HG03196 (cell line): ENCODE measurements at regions not wholly inside any gene's neighbourhood (a gene's known extent, or its start where the extent isn't known, plus 50 kb on each side); places are given as distances from the start of the nearest gene placed in this dataset.

Experiments used
- ATAC-seq: cut with Tn5 transposase; IDR thresholded peaks from one replicate; pipeline ENCODE4 v1.9.1; 2021; ENCODE audit not compliant: unreplicated experiment

DNA sequence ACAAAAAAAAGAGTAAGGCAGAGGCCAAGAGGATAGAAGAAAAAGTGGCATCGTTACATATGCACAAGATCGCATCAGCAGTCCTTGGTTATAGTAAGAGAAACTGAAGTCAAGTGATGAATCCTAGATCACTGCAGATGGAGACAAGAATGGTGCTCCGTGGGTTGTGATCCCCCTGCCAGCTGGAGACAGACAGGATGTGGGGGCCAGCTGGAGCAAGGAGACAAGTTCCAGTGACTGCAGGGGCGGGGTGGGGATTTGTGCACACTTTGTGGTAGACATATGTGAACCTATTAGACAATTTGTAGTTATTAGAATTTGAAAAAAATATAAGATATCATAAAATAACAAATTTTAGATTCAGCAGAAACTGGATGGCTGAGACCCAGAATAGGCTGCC is 697.9 kb upstream of the ADAMTS16 start:
- no peak for ATAC-seq

DNA sequence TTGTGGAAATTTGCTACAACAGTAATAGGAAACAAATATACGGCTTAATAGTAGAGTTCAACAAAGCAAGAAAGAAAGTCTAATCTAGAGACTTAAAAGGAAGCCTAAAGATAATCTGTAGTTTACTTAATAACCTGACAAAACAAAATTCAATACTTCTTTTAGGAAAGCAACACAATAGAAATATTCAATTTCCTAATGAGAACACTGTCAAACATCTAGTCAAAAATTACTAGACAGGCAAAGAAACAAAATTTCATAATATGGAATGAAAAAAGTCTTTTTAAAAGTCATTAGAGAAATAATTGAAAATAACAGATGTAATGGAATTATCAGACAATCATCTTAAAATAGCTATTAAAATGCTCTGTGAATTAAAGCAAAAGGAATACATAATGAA is 692.5 kb upstream of the ADAMTS16 start:
- no peak for ATAC-seq

DNA sequence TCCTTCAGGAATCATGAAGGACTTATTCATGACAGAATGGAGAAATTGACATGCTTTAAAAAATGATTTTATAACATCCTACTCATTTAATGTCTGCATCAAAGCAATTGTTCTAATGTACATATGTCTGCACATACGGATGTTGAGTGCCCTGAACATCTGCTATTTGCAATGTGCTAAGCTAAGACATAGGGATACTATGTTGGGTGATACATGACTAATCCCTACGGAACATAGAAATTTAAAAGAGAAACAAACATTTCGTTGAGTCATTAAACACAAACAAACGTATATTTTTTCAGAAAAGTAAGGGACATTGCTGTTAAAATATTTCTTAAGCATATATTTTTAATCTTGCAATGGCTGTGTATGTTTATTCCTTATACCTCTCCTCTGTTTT is 686.5 kb upstream of the ADAMTS16 start:
- ATAC-seq: no peak

DNA sequence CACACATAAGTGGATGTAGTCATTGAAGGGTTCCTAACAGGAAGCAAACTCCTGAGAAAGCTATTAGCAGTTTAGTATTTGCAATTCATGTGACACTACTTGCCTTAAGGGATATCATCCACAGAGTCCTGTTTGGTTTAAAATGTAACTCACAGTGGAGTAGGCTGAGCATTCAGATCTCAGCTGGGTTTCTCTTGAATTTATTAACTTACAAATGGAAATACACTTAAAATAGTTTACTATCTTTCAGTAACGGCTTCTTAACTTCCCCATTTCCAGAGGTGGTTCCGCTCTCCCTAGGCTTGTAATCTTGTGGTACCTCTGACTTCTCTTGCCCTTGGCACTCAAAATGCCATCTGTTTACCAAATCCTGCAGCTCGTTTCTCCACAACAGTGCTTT is 660.7 kb upstream of the ADAMTS16 start:
- no peak for ATAC-seq

DNA sequence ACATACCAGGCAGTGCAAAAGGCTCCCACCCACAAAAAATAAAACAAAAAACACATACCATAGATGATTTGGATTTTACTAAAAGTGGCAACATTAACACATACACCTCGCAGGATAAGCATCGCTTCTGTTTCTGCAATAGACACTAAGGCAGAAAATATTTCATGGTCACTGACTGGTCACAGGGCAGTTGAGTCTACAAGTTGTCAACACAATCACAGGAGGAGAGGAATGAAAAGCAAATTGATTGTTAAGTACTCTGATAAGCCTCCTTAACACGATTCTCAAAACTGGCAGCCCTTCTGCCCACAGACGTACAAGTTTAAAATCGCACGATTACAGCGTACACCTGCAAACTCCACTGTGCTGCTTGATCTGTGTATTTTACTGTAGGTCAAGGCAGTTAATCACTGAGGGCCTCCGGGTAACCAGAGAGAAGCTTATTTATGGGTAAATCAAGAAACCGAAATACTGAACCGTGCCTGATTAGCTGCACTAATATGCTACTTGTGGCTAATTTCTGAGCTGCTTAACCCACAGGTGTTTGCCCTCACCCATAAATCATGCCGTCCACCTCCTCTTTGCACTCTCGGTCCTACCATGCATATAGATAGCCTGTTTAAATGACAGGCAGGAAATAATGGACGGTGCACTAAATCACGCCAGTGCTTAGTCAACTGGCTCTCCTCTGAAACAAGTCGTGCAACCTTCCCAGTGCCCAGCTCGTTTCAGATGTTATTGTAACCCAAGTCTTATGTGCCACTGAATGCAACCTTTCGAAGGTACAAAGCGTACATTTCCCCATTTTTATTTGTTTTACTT is 659.4 kb upstream of the ADAMTS16 start:
- ATAC-seq: no peak

DNA sequence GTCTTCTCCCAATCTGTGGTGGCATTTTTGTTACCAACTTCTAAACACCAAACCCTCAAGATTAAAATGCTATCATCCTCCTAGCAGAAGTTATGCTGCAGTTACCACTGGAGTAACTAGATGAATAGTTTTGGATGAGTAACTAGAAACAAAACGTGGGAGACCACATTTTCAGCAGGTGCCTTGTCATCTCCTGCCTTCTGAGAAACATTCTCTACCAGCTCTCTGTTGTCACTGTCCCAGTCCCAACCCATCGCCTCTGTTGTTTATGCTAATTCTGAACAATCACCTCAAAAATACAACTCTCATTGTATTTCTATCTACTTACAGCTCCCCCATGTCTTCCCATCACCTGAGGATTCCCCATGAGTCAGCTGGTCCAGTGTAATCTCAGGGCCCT is 652.5 kb upstream of the ADAMTS16 start:
- ATAC-seq: no peak

DNA sequence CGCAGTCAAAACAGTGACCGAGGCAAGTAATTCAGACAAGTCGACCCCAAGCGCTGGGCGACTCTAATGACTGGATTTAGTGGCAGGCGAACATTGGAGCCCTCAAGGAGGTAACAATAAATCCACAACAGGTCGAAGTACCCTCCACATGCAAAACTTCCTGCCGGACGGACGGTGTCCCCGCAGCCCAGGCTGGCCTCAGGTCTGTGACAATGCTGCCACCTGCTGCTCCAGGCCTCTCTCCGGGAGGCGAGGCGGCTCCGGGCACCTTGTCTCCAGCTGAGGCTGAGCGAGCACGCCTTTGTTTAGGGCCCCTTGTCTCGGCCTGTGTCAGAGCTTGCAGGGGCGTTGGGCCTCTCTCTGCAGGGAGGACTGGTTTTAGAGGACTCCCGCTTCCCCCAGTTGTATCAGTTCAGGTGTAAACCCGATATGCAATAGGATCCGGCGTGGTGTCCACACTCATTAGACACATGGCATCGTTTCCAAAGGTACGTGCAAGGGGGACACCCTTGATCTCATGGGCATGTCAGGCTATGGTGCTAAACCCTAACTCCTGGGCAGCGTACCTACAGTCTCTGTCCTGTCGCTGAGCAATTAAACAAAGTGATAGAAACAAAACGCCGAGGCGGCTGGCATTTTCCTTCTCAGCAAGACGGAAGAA is 628.0 kb upstream of the ADAMTS16 start:
- no peak for ATAC-seq

DNA sequence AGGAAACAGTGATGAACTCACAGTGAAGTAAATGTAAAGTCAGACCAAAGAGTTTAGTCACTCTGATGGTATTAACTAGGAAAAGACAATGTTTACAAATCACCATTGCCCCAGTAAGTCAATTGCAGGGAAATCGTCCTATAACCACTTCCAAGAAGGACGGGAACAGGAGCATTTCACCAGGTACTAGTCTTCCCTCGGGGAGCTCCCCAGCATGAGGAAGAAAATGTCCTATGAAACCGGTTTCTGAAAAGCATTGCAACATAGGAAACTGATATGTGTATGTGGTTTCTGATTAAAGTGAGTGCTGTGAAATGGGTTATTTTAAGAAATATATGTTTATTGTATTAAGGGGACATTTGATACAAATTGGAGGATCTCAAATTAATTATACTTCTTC is 626.7 kb upstream of the ADAMTS16 start:
- ATAC-seq: no peak

DNA sequence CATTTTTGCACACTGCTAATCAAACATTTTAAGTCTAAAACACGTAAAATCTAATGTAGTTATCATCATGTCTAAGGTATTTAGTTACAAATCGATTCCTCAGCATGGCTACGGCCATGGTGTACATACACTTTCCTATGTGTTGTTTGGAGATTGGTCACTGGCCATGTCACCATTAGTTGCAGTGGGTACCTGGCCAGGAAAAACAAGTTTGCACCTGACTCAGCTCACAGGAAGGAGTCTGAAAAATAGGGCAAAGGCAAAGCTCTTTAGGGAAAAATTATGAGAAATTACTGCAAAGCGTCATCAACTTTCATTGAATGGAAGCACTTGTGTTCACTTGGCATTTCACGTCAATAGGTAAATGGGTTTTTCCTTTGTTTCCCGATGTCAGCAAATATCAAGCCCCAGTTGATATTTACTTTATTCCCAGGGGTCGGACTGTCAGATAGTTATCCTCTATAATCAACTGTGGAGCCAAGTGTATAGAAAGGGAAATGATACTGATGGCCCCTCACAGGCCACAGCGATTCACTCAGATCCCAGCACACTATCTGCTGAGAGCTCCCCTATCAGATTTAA is 626.0 kb upstream of the ADAMTS16 start:
- no peak for ATAC-seq

DNA sequence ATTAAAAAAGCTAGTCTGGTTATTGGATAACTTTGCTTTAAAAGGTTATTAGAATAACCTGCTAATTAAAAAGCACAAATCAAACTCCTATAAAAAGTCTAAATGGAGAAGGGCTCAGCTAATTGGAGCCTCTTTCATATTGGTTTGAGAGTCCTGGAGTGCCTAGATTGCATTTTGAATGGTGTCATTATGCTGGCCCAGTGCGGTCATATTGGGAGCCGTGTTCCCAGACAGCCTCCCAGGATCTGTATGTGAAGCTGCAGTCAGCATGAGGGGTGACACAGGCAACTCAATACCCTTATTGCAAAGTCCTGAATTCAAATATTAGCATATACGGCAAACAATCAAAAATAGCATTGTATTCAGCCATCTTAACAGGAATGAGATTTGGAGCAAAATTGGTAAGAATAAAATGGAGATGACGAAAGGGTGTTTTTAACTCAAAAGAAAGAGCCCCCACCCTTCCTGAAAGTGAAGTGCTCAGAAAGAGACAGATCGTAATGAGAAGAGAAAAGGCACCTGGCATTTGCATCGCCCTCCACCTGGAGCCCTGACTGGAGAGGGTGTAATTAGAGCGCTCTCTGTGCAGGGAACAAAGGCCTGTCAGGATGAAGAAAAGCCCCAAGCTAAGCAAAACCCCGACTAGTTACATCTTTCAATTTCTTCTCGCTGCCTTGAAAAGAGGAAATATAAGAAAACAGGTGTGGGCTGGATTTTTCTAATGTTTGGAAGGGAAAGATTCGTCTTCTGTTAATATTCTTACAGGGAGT is 621.0 kb upstream of the ADAMTS16 start:
- no peak for ATAC-seq

DNA sequence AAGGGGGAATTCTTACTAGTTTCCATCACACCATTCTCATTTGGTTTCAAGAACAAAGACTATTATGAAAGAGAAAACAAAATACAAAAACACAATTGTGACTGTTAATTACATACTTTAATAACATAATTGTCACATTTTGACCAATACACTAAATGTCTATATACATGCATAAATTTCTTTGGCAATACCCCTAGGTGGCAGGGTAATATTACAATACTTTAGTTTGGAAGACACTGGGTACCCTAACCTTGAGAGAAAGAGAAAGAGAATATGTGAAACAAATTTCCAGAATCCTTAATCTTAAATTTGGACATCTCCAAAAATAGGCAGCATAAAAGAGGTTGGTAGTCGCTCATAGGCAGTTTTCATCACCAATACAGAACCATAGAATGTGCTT is 619.6 kb upstream of the ADAMTS16 start:
- no peak for ATAC-seq

DNA sequence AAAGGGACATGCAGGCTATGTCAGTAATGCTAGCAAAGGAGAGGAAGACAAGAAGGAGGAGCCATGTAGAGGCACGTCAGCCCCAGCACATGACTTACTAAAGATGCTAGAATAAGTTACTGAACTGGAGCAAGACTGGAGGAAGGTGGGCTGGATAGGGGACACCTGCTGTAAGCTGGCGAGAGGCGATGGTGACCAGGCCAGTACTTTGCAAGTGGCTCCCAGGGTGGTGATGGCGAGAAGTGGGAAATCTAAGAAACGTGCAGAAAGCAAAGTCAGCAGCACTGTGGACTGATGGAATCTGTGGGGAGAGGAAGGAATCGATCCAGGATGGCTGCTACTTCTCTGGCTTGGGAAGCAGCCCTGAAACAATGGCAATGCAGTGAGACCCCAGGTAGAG is 617.1 kb upstream of the ADAMTS16 start:
- no peak for ATAC-seq

DNA sequence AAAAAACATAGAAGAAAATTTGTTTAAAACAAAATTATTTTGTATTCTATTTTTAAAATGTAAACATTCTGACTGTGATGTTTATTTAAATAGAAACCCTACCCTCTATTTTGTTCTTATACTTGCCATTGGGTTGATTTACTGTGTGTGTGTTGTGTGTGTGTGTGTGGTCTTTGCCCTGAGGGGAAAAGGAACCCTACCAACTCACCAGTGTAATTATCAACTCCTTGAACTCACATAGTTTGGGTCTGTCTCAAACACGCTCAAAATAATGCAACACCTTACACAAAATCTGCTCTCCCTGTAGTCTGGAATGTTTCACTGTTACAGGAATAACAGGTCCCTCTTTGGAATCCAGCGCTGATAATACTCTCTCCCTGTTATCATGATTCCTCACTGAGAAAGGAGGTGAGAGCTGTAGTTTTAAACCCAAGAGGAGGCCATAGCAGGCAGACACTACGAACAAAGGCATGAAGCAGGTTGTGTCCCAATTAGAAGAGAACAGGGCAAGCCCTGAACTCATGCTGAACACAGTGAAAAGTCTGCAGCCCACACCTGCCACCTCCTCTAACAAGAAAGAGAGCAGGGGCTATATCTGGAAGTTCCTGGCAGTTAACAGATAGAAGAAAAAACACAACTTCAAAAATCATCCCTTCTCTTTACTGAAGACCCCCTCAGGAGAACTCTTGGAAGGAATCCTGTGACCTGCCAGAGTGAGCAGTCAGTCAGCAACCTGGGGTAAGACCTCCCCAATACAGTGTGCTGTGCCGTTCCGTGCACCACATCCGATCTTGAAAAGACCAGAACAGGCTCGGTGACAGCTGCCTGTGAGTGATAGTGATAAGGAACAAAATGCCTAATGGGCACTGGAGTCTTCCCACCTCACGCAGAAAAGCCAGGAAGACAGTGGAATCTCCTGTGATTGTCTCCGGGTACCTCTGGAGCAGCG is 608.1 kb upstream of the ADAMTS16 start:
- no peak for ATAC-seq

DNA sequence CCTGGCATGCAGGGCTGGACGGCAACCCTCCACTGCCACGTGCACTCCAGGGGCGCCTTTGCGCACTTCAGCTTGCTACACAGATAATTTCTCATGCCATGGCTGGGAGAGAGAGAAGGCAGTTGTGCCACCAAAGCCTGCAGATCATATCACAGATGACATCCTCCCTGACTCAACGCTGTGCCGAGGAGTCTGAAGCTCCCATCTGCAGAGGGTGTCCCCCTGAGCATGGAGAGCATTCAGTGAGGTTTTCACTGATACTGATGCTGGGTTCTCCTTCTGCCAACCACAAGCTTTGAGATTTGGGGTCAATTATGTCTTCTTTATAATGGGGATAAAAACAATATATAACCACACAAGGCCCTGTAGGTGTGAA is 607.4 kb upstream of the ADAMTS16 start:
- no peak for ATAC-seq

DNA sequence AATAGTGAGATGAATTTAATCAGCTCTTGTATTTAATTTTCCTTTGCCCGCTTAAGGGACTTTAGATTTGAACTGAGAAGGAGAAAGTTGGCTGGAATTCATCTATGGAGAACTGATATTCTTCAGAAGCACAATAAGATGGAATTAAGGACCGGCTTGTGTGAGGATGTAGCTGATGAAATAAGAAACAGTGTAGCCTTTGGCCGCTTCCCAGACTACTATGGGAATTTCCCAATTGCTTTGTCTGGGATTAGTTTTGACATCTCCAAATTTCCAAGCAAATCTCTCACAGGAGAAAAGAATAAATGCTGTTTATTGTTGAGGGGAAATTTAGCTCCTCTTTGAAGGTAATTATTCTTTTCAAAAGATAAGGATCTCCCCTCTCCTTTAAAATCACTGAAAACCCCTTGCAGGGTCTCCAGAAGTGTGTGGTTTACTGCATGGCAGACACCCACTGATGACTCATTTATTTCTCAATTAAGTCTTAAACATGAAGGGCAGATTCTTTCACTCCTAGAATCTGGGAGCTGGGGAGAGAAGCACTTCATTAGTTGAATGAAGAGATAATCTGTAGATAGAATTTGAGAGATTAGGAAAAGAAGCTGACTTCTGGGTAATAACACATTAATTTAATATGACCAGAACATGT is 606.5 kb upstream of the ADAMTS16 start:
- no peak for ATAC-seq

DNA sequence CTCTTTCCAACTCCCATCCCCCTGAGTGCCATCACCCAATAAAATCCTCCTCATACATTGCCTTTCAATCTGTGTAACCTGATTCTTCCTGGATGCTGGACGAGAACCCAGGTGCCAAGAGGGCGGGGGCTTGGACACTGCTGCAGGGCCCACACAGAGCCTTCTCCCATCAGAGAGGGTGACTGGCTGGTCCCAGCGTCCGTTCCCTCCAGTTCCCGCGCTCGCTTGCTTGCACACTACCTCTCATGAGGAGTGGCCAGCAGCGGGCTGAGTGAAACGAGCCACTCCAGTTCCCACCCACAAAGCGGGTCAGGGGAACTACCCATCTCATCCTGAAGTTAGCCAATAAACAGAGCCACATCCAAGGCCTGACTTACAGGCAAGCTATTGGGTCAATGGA is 602.6 kb upstream of the ADAMTS16 start:
- no peak for ATAC-seq

DNA sequence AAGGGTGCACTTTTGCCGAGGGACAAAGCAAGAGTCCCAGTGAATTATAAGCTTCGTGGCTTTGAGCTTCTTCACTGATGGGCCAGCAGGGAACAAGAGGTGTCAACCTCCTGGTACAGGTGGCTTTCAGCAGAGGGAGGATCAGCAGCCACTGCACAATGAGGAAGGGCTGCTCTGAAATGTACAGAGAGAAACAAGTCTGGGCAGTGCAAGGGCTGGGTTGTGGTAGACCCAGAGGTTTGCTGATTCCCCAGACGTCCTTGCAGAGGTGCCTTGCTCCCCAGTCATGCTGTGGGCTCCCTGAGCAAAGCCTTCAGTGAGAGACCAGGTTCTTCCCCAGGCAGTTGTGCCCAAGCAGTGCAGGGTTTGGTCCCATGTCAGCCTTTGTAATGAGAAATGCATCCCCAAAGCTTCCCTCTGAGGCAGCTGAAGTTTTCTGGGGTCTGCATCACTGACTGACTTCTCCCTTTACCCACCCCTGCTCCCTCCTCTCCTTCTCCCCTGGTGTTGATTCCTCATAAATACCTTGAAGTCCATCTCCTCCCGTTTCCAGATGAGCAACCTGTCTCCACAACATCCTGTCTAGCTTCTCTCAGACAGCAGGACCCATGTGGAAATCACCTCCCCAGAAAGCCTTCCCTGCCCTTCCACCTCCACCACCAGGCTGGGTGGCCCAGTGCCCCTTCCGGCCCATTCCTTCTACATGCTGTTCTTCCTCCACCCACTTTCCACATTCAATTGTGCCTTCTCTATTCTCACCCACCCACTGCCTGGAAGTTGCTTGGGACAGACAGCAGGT is 599.6 kb upstream of the ADAMTS16 start:
- ATAC-seq: no peak

DNA sequence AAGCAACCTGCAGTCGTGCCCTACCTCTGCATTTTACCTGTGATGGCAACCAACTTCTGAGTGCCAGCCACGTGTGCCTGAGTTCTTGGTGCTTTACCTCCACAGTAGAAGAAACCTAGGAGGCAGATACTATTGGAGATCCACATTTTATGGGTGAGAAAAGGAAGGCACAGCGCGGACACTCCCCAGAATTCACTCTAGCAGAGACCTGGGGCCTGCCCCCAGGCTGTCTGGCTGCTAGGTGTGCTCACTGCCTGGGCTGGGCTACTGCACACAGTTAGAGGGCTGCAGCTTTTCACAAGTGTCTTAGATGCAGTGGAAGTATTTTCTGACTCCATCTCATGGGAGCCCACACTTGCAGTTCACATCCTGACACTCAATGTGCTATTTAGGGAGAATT is 598.8 kb upstream of the ADAMTS16 start:
- no peak for ATAC-seq

DNA sequence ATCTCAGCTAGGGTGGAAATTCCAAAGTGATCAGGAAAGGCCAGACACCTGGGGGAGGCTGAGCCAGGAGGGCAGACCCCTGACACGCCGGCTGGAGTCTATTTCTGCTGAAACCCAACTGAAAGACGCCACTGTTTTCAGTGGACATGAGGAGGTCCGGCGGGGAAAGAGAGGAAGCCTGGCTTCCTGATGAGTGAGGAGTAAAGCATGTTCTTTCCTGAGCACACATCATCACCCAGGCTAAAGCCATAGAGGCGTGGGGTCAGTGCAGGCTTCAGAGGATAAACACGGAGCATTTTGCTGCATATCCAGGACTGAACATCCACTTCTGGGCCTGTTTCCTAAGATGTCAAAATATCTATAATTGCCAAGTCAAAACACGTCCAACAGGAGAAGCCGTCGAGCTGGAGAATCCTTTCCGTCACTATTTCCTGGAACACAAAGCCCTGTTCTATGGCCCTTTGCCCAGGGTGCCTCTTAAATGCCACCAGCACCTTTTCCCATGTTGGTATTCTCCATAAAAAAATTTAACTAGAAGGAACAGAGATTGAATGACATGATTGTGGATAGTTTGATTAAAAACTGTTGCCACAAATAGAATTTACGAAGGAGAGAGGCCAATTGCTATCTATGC is 597.9 kb upstream of the ADAMTS16 start:
- no peak for ATAC-seq
